HepG2 (cell line): ENCODE measurements at regions not wholly inside any gene's neighbourhood (a gene's known extent, or its start where the extent isn't known, plus 50 kb on each side); places are given as distances from the start of the nearest gene placed in this dataset.

Source experiments
- CERS6 ChIP-seq: sonication (generic); formaldehyde crosslinking; IDR thresholded peaks from 2 replicates; pipeline ENCODE4 v1.5.0; 2020; ENCODE audit warnings: missing genetic modification reagents
- CREBL2 ChIP-seq: sonication (generic); formaldehyde crosslinking; IDR thresholded peaks from 2 replicates; pipeline ENCODE4 v1.8.1; 2023; ENCODE audit warnings: missing genetic modification reagents, mild to moderate bottlenecking, borderline replicate concordance
- DBP ChIP-seq: sonication (generic); formaldehyde crosslinking; IDR thresholded peaks from 2 replicates; pipeline ENCODE4 v1.4.0; 2020; ENCODE audit warnings: missing genetic modification reagents; ENCODE audit errors: not compliant biosample characterization
- NCOA5 ChIP-seq: sonication (generic); formaldehyde crosslinking; IDR thresholded peaks from 2 replicates; pipeline ENCODE4 v1.4.0; 2020; ENCODE audit warnings: missing genetic modification reagents
- PHF5A ChIP-seq: IDR thresholded peaks from one replicate; pipeline ENCODE4 v1.6.1; 2018; ENCODE audit warnings: low read depth, missing genetic modification reagents; ENCODE audit not compliant: unreplicated experiment
- PHF8 ChIP-seq: sonication (generic); formaldehyde crosslinking; IDR thresholded peaks from 2 replicates; pipeline ENCODE4 v1.5.0; 2020; ENCODE audit warnings: missing genetic modification reagents
- POLR2A ChIP-seq, 2 experiments: IDR thresholded peaks; 2 replicates each; pipeline ENCODE4 v1.6.1; 2011; ENCODE audit warnings: low read depth in 2 of 2, low read length in 2 of 2, mild to moderate bottlenecking in 1 of 2, moderate library complexity in 1 of 2; ENCODE audit not compliant: insufficient read depth in 1 of 2
- STAG1 ChIP-seq: sonication (generic); formaldehyde crosslinking; IDR thresholded peaks from 2 replicates; pipeline ENCODE4 v1.4.0; 2020; ENCODE audit warnings: missing genetic modification reagents
- U2AF2 ChIP-seq: fragments of 200-400 bp; formaldehyde crosslinking; IDR thresholded peaks from 2 replicates; pipeline ENCODE4 v1.6.1; 2017; ENCODE audit warnings: low read depth, mild to moderate bottlenecking, low read length
- WIZ ChIP-seq: sonication (generic); formaldehyde crosslinking; IDR thresholded peaks from 2 replicates; pipeline ENCODE4 v1.5.1; 2020; ENCODE audit warnings: mild to moderate bottlenecking, missing genetic modification reagents
- ZNF207 ChIP-seq: fragments of 450-650 bp; IDR thresholded peaks from 2 replicates; pipeline ENCODE4 v1.6.1; 2016; ENCODE audit warnings: antibody characterized with exemption, borderline replicate concordance
- ZNF407 ChIP-seq: sonication (generic); formaldehyde crosslinking; IDR thresholded peaks from one replicate; pipeline ENCODE4 v1.5.1; 2020; ENCODE audit warnings: mild to moderate bottlenecking, missing genetic modification reagents; ENCODE audit errors: not compliant biosample characterization
- ZNF558 ChIP-seq: sonication (generic); formaldehyde crosslinking; IDR thresholded peaks from 2 replicates; pipeline ENCODE4 v1.9.0; 2022; ENCODE audit warnings: mild to moderate bottlenecking, missing genetic modification reagents, borderline replicate concordance
- ZSCAN22 ChIP-seq: sonication (generic); formaldehyde crosslinking; IDR thresholded peaks from 2 replicates; pipeline ENCODE4 v1.4.0; 2020; ENCODE audit warnings: mild to moderate bottlenecking, missing genetic modification reagents
- TF ChIP-seq, protein P1 (sequence below): sonication (generic); formaldehyde crosslinking; IDR thresholded peaks from 2 replicates; pipeline ENCODE4 v1.5.0; 2020; ENCODE audit warnings: mild to moderate bottlenecking, low read depth, missing genetic modification reagents, borderline replicate concordance
- TF ChIP-seq, protein P2 (sequence below): sonication (generic); formaldehyde crosslinking; IDR thresholded peaks from 2 replicates; pipeline ENCODE4 v1.5.0; 2020; ENCODE audit warnings: missing genetic modification reagents

DNA sequence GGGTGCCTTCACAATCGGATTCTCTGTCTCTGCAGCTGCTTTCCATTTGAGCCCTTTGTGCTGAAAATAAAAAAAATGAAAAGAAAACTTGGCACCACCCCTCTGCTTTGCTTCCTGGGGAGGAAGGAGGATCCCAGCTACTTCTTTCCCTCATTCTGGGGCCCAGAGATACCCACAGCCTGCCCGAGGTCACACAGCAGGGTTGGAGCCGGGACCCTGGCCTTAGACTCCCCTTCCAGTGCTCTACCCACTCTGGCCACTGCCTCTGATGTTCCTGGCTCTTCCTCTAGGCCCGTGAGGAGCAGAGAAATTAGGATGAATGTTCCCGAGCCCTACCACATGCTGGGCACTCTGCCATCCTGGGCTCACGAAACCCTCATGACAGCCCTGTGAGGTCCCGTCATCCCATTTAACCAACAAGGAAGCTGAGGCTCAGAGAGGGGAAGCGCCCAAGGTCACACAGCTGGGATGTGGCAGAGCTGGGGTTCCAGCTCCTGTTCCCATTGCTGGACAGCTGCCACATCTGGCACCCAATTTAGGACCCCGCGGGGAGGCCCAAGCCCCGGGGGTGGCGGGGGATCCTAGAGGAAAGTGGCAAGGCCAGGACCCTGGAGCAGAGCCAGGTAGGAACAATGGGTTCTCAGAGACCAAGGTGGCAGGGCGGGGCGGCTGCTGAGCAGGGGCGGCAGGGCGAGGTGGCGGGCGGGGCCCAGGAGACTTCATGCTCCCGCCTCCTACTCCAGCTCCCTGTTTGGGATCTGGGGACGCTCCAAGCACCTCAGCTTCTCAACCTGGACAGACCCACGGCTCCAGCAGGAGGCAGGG, 76.6 kb downstream of the CEBPB start (continued):
- TF ChIP-seq, protein P1, sequence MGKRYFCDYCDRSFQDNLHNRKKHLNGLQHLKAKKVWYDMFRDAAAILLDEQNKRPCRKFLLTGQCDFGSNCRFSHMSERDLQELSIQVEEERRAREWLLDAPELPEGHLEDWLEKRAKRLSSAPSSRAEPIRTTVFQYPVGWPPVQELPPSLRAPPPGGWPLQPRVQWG (CRISPR knock-in tag), result no peak
- no peak for TF ChIP-seq WIZ (CRISPR knock-in tag)
- TF ChIP-seq ZNF407, result peak; percentile 35
- TF ChIP-seq, protein P2, sequence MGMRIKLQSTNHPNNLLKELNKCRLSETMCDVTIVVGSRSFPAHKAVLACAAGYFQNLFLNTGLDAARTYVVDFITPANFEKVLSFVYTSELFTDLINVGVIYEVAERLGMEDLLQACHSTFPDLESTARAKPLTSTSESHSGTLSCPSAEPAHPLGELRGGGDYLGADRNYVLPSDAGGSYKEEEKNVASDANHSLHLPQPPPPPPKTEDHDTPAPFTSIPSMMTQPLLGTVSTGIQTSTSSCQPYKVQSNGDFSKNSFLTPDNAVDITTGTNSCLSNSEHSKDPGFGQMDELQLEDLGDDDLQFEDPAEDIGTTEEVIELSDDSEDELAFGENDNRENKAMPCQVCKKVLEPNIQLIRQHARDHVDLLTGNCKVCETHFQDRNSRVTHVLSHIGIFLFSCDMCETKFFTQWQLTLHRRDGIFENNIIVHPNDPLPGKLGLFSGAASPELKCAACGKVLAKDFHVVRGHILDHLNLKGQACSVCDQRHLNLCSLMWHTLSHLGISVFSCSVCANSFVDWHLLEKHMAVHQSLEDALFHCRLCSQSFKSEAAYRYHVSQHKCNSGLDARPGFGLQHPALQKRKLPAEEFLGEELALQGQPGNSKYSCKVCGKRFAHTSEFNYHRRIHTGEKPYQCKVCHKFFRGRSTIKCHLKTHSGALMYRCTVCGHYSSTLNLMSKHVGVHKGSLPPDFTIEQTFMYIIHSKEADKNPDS (CRISPR knock-in tag), result peak; percentile 52; the same call in 1 of the 2 replicates
- TF ChIP-seq ZNF207, result no peak
- TF ChIP-seq CERS6, result no peak
- 0 out of 2 replicates have a peak, but pooled peaks have one; percentile 25 for TF ChIP-seq STAG1 (CRISPR knock-in tag)
- TF ChIP-seq ZSCAN22 (CRISPR knock-in tag), result no peak
- peak; percentile 78; the same call in 1 of the 2 replicates for TF ChIP-seq CREBL2
- TF ChIP-seq POLR2A (IDR thresholded peaks at IDR 0.05; ENCODE audit: insufficient read depth in 1 of 2, low read depth in 2 of 2, low read length in 2 of 2), result no peak
- no peak for TF ChIP-seq ZNF558
- TF ChIP-seq U2AF2, result no peak
- no peak for TF ChIP-seq PHF8
- TF ChIP-seq DBP (CRISPR knock-in tag), result no peak
- no peak for TF ChIP-seq PHF5A
- TF ChIP-seq NCOA5 (CRISPR knock-in tag), result no peak
